ENCODE measurements at regions not wholly inside any gene's neighbourhood (a gene's known extent, or its start where the extent isn't known, plus 50 kb on each side); places are given as distances from the start of the nearest gene placed in this dataset.

DNA sequence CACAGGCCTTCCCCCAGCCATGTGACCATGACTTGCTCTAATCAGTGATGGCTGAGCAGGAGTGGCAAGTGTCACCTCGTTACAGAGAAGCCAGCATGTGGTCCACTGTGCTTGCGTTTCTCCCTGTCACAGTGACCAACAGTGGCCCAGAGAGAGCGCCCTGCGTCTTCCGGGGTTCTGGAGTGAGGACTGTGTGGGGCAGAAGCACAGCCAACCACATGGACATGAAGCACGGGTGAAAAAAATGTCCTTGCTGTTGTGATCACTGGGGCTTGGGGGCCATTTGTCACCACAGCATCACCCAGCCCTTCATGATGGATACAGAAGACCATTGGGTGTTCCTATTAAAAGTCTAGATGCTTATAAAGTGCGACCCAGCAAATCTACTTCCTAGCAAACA, 174.6 kb upstream of the C14orf180 start:
- TF ChIP-seq EZH2phosphoT487 (IDR thresholded peaks at IDR 0.05; ENCODE audit: low read depth, severe bottlenecking, unreplicated experiment), result no peak
- no peak for TF ChIP-seq EZH2 (IDR thresholded peaks at IDR 0.05; ENCODE audit: borderline replicate concordance)
